Panc1 (cell line): ENCODE measurements at regions not wholly inside any gene's neighbourhood (a gene's known extent, or its start where the extent isn't known, plus 50 kb on each side); places are given as distances from the start of the nearest gene placed in this dataset.

ENCODE experiments used
- ATAC-seq: fragments of 200-7000 bp; cut with Tn5 transposase; 2 replicates; pipeline ENCODE4 v1.9.1; 2020; ENCODE audit warnings: mild to moderate bottlenecking, moderate library complexity
- BruUV-seq: library from RNA; stranded (reverse); fragments of 400-500 nt; replicated peaks from 2 replicates; lab custom pipeline; 2021; lab: Mats Ljungman, UMichigan
- CTCF ChIA-PET: fragments of 300-600 bp; sonication (Branson Sonifier 250); formaldehyde crosslinking; loops from one replicate; lab custom pipeline; 2022; ENCODE audit warnings: antibody characterized with exemption; lab: Charles Lee
- POLR2A ChIA-PET: fragments of 300-600 bp; sonication (Branson Sonifier 250); formaldehyde crosslinking; loops from one replicate; lab custom pipeline; 2022; ENCODE audit warnings: antibody characterized with exemption; lab: Charles Lee
- DNase-seq: peaks from one replicate; pipeline ENCODE4 v3.0.0-alpha.2; 2010; ENCODE audit warnings: low read depth, low spot score
- H3K27ac ChIP-seq: 2 replicates; pipeline ENCODE4 v1.5.1; 2011; ENCODE audit warnings: mild to moderate bottlenecking, low read length, inconsistent platforms
- H3K27me3 ChIP-seq: fragments of 200-500 bp; sonication (Bioruptor generic); 2 replicates; pipeline ENCODE4 v1.6.0; 2014; ENCODE audit warnings: low read length, inconsistent platforms; ENCODE audit not compliant: control insufficient read depth, insufficient read depth
- H3K36me3 ChIP-seq: fragments of 200-500 bp; sonication (Bioruptor generic); 2 replicates; pipeline ENCODE4 v1.5.1; 2014; ENCODE audit warnings: inconsistent platforms, mild to moderate bottlenecking, low read length, moderate library complexity; ENCODE audit not compliant: control insufficient read depth, insufficient read depth
- H3K4me1 ChIP-seq: 2 replicates; pipeline ENCODE4 v1.5.1; 2011; ENCODE audit warnings: inconsistent platforms, mild to moderate bottlenecking, low read length, moderate library complexity; ENCODE audit not compliant: control insufficient read depth, insufficient read depth
- H3K4me3 ChIP-seq, 2 experiments: 2 replicates each; pipeline ENCODE4 v1.5.1; 2011 to 2012; ENCODE audit warnings: low read depth in 2 of 2, low read length in 2 of 2, mild to moderate bottlenecking in 2 of 2, inconsistent platforms in 1 of 2, moderate library complexity in 1 of 2
- H3K9me3 ChIP-seq: fragments of 200-500 bp; sonication (Bioruptor generic); 2 replicates; pipeline ENCODE4 v1.5.1; 2014; ENCODE audit warnings: low read depth, mild to moderate bottlenecking, inconsistent platforms, low read length, moderate library complexity; ENCODE audit not compliant: control insufficient read depth, insufficient read depth
- CTCF ChIP-seq: fragments of 450-650 bp; IDR thresholded peaks from 2 replicates; pipeline ENCODE4 v1.5.1; 2017; ENCODE audit warnings: mild to moderate bottlenecking
- POLR2AphosphoS5 ChIP-seq: IDR thresholded peaks from 2 replicates; pipeline ENCODE4 v1.6.1; 2012; ENCODE audit warnings: mild to moderate bottlenecking, low read depth, low read length, moderate library complexity
- REST ChIP-seq, 2 experiments: IDR thresholded peaks; 2 replicates each; pipeline ENCODE4 v1.6.1; 2011 to 2012; ENCODE audit warnings: low read depth in 2 of 2, control low read depth in 1 of 2, low read length in 1 of 2, mild to moderate bottlenecking in 1 of 2, moderate library complexity in 1 of 2; ENCODE audit not compliant: insufficient read depth in 1 of 2
- SIN3A ChIP-seq: IDR thresholded peaks from 2 replicates; pipeline ENCODE4 v1.6.1; 2012; ENCODE audit warnings: low read depth, mild to moderate bottlenecking, low read length, moderate library complexity, borderline replicate concordance; ENCODE audit not compliant: insufficient read depth
- TCF7L2 ChIP-seq: IDR thresholded peaks from 2 replicates; pipeline ENCODE4 v1.6.1; 2011; ENCODE audit warnings: mild to moderate bottlenecking, low read depth, low read length, inconsistent platforms
- in situ Hi-C: cut with HindIII; loops from 2 replicates; pipeline ENCODE4 v1.10.0; 2016; ENCODE audit warnings: low sequenced_read_pairs, low pct_unique_long_range_greater_than_20kb
- intact Hi-C: fragments of 100-400 bp; cut with micrococcal nuclease; formaldehyde crosslinking; loops from one replicate; pipeline ENCODE4 v1.10.0; 2022; ENCODE audit not compliant: unreplicated experiment

GRCh38 chr13:48181482-48182145 is 51.4 kb upstream of the ITM2B start:
- Histone ChIP-seq H3K36me3 (no peaks in the 10 kb centered on the region), H3K27ac (no peak overlapping the region), H3K4me1 (no peaks in the 10 kb centered on the region), H3K27me3 (no peaks in the 10 kb centered on the region), H3K9me3 (no peaks in the 10 kb centered on the region), H3K4me3 (no peak overlapping the region)
- in situ Hi-C loops (no loop called here), intact Hi-C loops (no loop called here)
- ATAC-seq (no peak), DNase-seq (no peak)
- no TSS peak for BruUV-seq
- ChIA-PET CTCF (no interaction called here), POLR2A (no interaction called here)
- TF ChIP-seq CTCF, result no peak
- no peak for TF ChIP-seq TCF7L2
- TF ChIP-seq SIN3A, result no peak
- no peak for TF ChIP-seq REST (IDR thresholded peaks at IDR 0.05; ENCODE audit: insufficient read depth in 1 of 2, low read depth in 2 of 2, low read length in 1 of 2)
- no peak for TF ChIP-seq POLR2AphosphoS5

GRCh38 chr13:48178126-48178525 is 54.9 kb upstream of the ITM2B start:
- TF ChIP-seq SIN3A (no peak), TCF7L2 (no peak), CTCF (no peak), REST (IDR thresholded peaks at IDR 0.05; ENCODE audit: insufficient read depth in 1 of 2, low read depth in 2 of 2, low read length in 1 of 2) (no peak), POLR2AphosphoS5 (no peak)
- POLR2A ChIA-PET, result no interaction called here
- Histone ChIP-seq H3K27ac (no peak overlapping the region), H3K27me3 (no peaks in the 10 kb centered on the region), H3K4me1 (no peaks in the 10 kb centered on the region), H3K9me3 (no peaks in the 10 kb centered on the region), H3K36me3 (no peaks in the 10 kb centered on the region), H3K4me3 (no peak overlapping the region)
- intact Hi-C loops, result no loop called here
- BruUV-seq, result no TSS peak
- in situ Hi-C loops, result no loop called here
- CTCF ChIA-PET, result no interaction called here
- DNase-seq (no peak), ATAC-seq (no peak)
